GM11168 (cell line): ENCODE measurements at regions not wholly inside any gene's neighbourhood (a gene's known extent, or its start where the extent isn't known, plus 50 kb on each side); places are given as distances from the start of the nearest gene placed in this dataset.

Experiments
- in situ Hi-C: fragments of 300-500 bp; cut with MboI; formaldehyde crosslinking; loops from one replicate; pipeline ENCODE4 v1.12.0; 2022; ENCODE audit warnings: low sequenced_read_pairs; ENCODE audit not compliant: unreplicated experiment

- in situ Hi-C loops, result no loop called here
Observed at GRCh38 chr7:20026762-20027161, 190.4 kb downstream of the MACC1 start.

- in situ Hi-C loops, result no loop called here
Observed at GRCh38 chr7:20021831-20022230, 195.4 kb downstream of the MACC1 start.

GRCh38 chr7:20021066-20021465 is 196.1 kb downstream of the MACC1 start:
- in situ Hi-C loops, result no loop called here

- in situ Hi-C loops, result no loop called here
Observed at GRCh38 chr7:20019757-20020432, 197.3 kb downstream of the MACC1 start.

- in situ Hi-C loops, result no loop called here
Observed at GRCh38 chr7:20016669-20017068, 200.5 kb downstream of the MACC1 start.

- in situ Hi-C loops, result no loop called here
Observed at GRCh38 chr7:20013536-20013935, 203.6 kb downstream of the MACC1 start.

GRCh38 chr7:20012100-20012499 is 205.1 kb downstream of the MACC1 start:
- in situ Hi-C loops, result no loop called here

- in situ Hi-C loops, result no loop called here
Observed at GRCh38 chr7:20010877-20011276, 206.3 kb downstream of the MACC1 start.

GRCh38 chr7:20007510-20007909 is 209.7 kb downstream of the MACC1 start:
- in situ Hi-C loops, result no loop called here

- in situ Hi-C loops, result no loop called here
Observed at GRCh38 chr7:20005081-20005480, 212.1 kb downstream of the MACC1 start.

- in situ Hi-C loops, result loop anchor here (25.0 kb wide), 1 partner anchor 613 kb away; the partner anchor contains the start of gene ABCB5
Observed at GRCh38 chr7:19999681-20000080, 217.5 kb downstream of the MACC1 start.

GRCh38 chr7:19991936-19992335 is 218.5 kb upstream of the TMEM196 start:
- in situ Hi-C loops, result loop anchor here (25.0 kb wide), 1 partner anchor 620 kb away; the partner anchor contains the start of gene ABCB5

GRCh38 chr7:19989906-19990305 is 216.5 kb upstream of the TMEM196 start:
- in situ Hi-C loops, result loop anchor here (10.0 to 25.0 kb wide), 3 partner anchors 175 to 622 kb away; partner anchors contain the start of gene ABCB5

GRCh38 chr7:19988860-19989259 is 215.4 kb upstream of the TMEM196 start:
- in situ Hi-C loops, result loop anchor here (10.0 to 25.0 kb wide), 3 partner anchors 176 to 623 kb away; partner anchors contain the start of gene ABCB5

- in situ Hi-C loops, result loop anchor here (10.0 to 25.0 kb wide), 3 partner anchors 181 to 628 kb away; partner anchors contain the start of gene ABCB5
Observed at GRCh38 chr7:19984231-19984632, 210.8 kb upstream of the TMEM196 start.

GRCh38 chr7:19982841-19983835 is 209.7 kb upstream of the TMEM196 start:
- in situ Hi-C loops, result loop anchor here (10.0 to 25.0 kb wide), 3 partner anchors 182 to 629 kb away; partner anchors contain the start of gene ABCB5

- in situ Hi-C loops, result no loop called here
Observed at GRCh38 chr7:19973581-19973980, 200.2 kb upstream of the TMEM196 start.

GRCh38 chr7:19972876-19973275 is 199.5 kb upstream of the TMEM196 start:
- in situ Hi-C loops, result no loop called here

- in situ Hi-C loops, result no loop called here
Observed at GRCh38 chr7:19971956-19972355, 198.5 kb upstream of the TMEM196 start.

- in situ Hi-C loops, result no loop called here
Observed at GRCh38 chr7:19970514-19970913, 197.1 kb upstream of the TMEM196 start.
